ENCODE measurements at regions not wholly inside any gene's neighbourhood (a gene's known extent, or its start where the extent isn't known, plus 50 kb on each side); places are given as distances from the start of the nearest gene placed in this dataset.

GRCh38 chr14:26173581-26174110, 424.2 kb downstream of the NOVA1 start:
- DNase-seq: peak; percentile 49
- in situ Hi-C loops (cut with HindIII; ENCODE audit: low pct_ligation_motif_present, low pct_unique_long_range_greater_than_20kb, low sequenced_read_pairs): no loop called here

- no peak for DNase-seq
- in situ Hi-C loops (cut with HindIII; ENCODE audit: low pct_ligation_motif_present, low pct_unique_long_range_greater_than_20kb, low sequenced_read_pairs): no loop called here
These were observed 425.4 kb downstream of the NOVA1 start for GRCh38 chr14:26172396-26172795.

GRCh38 chr14:26170885-26171284, 426.9 kb downstream of the NOVA1 start:
- no peak for DNase-seq
- in situ Hi-C loops (cut with HindIII; ENCODE audit: low pct_ligation_motif_present, low pct_unique_long_range_greater_than_20kb, low sequenced_read_pairs): no loop called here

- in situ Hi-C loops (cut with HindIII; ENCODE audit: low pct_ligation_motif_present, low pct_unique_long_range_greater_than_20kb, low sequenced_read_pairs): no loop called here
- DNase-seq: peak; percentile 48
These were observed 434.1 kb downstream of the NOVA1 start for GRCh38 chr14:26163761-26164160.

- no peak for DNase-seq
- in situ Hi-C loops (cut with HindIII; ENCODE audit: low pct_ligation_motif_present, low pct_unique_long_range_greater_than_20kb, low sequenced_read_pairs): no loop called here
These were observed 440.3 kb downstream of the NOVA1 start for GRCh38 chr14:26157517-26157916.

- in situ Hi-C loops (cut with HindIII; ENCODE audit: low pct_ligation_motif_present, low pct_unique_long_range_greater_than_20kb, low sequenced_read_pairs): no loop called here
- no peak for DNase-seq
These were observed 454.8 kb downstream of the NOVA1 start for GRCh38 chr14:26143057-26143456.

GRCh38 chr14:26138764-26139445, 458.9 kb downstream of the NOVA1 start:
- peak; percentile 47 for DNase-seq
- in situ Hi-C loops (cut with HindIII; ENCODE audit: low pct_ligation_motif_present, low pct_unique_long_range_greater_than_20kb, low sequenced_read_pairs): no loop called here

- DNase-seq: no peak
- in situ Hi-C loops (cut with HindIII; ENCODE audit: low pct_ligation_motif_present, low pct_unique_long_range_greater_than_20kb, low sequenced_read_pairs): no loop called here
These were observed 460.7 kb downstream of the NOVA1 start for GRCh38 chr14:26137161-26137560.

- in situ Hi-C loops (cut with HindIII; ENCODE audit: low pct_ligation_motif_present, low pct_unique_long_range_greater_than_20kb, low sequenced_read_pairs): no loop called here
- no peak for DNase-seq
These were observed 465.7 kb downstream of the NOVA1 start for GRCh38 chr14:26132061-26132645.

GRCh38 chr14:26130690-26131089, 467.1 kb downstream of the NOVA1 start:
- DNase-seq: no peak
- in situ Hi-C loops (cut with HindIII; ENCODE audit: low pct_ligation_motif_present, low pct_unique_long_range_greater_than_20kb, low sequenced_read_pairs): no loop called here

- in situ Hi-C loops (cut with HindIII; ENCODE audit: low pct_ligation_motif_present, low pct_unique_long_range_greater_than_20kb, low sequenced_read_pairs): no loop called here
- DNase-seq: no peak
These were observed 468.7 kb downstream of the NOVA1 start for GRCh38 chr14:26128931-26129671.

- in situ Hi-C loops (cut with HindIII; ENCODE audit: low pct_ligation_motif_present, low pct_unique_long_range_greater_than_20kb, low sequenced_read_pairs): no loop called here
These were observed 472.9 kb downstream of the NOVA1 start for GRCh38 chr14:26124896-26125438.

GRCh38 chr14:26123459-26123858, 474.4 kb downstream of the NOVA1 start:
- in situ Hi-C loops (cut with HindIII; ENCODE audit: low pct_ligation_motif_present, low pct_unique_long_range_greater_than_20kb, low sequenced_read_pairs): no loop called here
- no peak for DNase-seq

More at GRCh38 chr14:26124896-26125438, 472.9 kb downstream of the NOVA1 start:
- DNase-seq: no peak

- in situ Hi-C loops (cut with HindIII; ENCODE audit: low pct_ligation_motif_present, low pct_unique_long_range_greater_than_20kb, low sequenced_read_pairs): no loop called here
- DNase-seq: no peak
These were observed 476.7 kb downstream of the NOVA1 start for GRCh38 chr14:26121181-26121580.

- no peak for DNase-seq
- in situ Hi-C loops (cut with HindIII; ENCODE audit: low pct_ligation_motif_present, low pct_unique_long_range_greater_than_20kb, low sequenced_read_pairs): no loop called here
These were observed 483.8 kb downstream of the NOVA1 start for GRCh38 chr14:26113911-26114640.

- no peak for DNase-seq
- in situ Hi-C loops (cut with HindIII; ENCODE audit: low pct_ligation_motif_present, low pct_unique_long_range_greater_than_20kb, low sequenced_read_pairs): no loop called here
These were observed 493.1 kb downstream of the NOVA1 start for GRCh38 chr14:26104717-26105116.

GRCh38 chr14:26097852-26098251, 500.0 kb downstream of the NOVA1 start:
- in situ Hi-C loops (cut with HindIII; ENCODE audit: low pct_ligation_motif_present, low pct_unique_long_range_greater_than_20kb, low sequenced_read_pairs): no loop called here
- DNase-seq: no peak

GRCh38 chr14:26088275-26088674, 509.6 kb downstream of the NOVA1 start:
- no peak for DNase-seq
- in situ Hi-C loops (cut with HindIII; ENCODE audit: low pct_ligation_motif_present, low pct_unique_long_range_greater_than_20kb, low sequenced_read_pairs): no loop called here

- in situ Hi-C loops (cut with HindIII; ENCODE audit: low pct_ligation_motif_present, low pct_unique_long_range_greater_than_20kb, low sequenced_read_pairs): no loop called here
These were observed 516.8 kb downstream of the NOVA1 start for GRCh38 chr14:26081043-26081442.

More at GRCh38 chr14:26081043-26081442, 516.8 kb downstream of the NOVA1 start:
- DNase-seq: no peak
